ENCODE measurements at regions not wholly inside any gene's neighbourhood (a gene's known extent, or its start where the extent isn't known, plus 50 kb on each side); places are given as distances from the start of the nearest gene placed in this dataset.

- in situ Hi-C loops (cut with HindIII; ENCODE audit: extremely low pct_ligation_motif_present, low pct_unique_long_range_greater_than_20kb) (no loop called here), intact Hi-C loops (cut with micrococcal nuclease; ENCODE audit: unreplicated experiment) (no loop called here)
- H3K36me3 ChIP-seq (replicated peaks in 1 of 2; ENCODE audit: control insufficient read depth in 1 of 2, insufficient read depth in 2 of 2, low read length in 2 of 2): no peaks in the 10 kb centered on the region
- no peak overlapping the region for H3K27ac ChIP-seq (ENCODE audit: extremely low read length, insufficient read depth, low read length)
- WGBS (ENCODE audit: low lambda C conversion rate): 2% methylated on average over 1 of the region's 1 CpG
- H2AFZ ChIP-seq (ENCODE audit: low read length): no peak overlapping the region
- H3K79me2 ChIP-seq (ENCODE audit: insufficient read depth, low read length): no peaks in the 10 kb centered on the region
- no peaks in the 10 kb centered on the region for H4K20me1 ChIP-seq (ENCODE audit: insufficient read depth, low read length)
- ChIA-PET POLR2A (no interaction called here), CTCF (ENCODE audit: low intra/inter-chr PET ratio, low total read pairs) (no interaction called here)
- BruUV-seq (replicated peaks): no TSS peak
- H3K27me3 ChIP-seq (ENCODE audit: control insufficient read depth in 1 of 2, insufficient read depth in 2 of 2, low read length in 2 of 2): no peaks in the 10 kb centered on the region
- no peak overlapping the region for H3K4me2 ChIP-seq (ENCODE audit: low read depth, low read length)
- no peaks in the 10 kb centered on the region for H3K4me1 ChIP-seq (ENCODE audit: insufficient read depth, low read length)
- H3K4me3 ChIP-seq (replicated peaks in 1 of 3; ENCODE audit: insufficient read depth in 1 of 3, low read depth in 2 of 3, low read length in 3 of 3): no peak overlapping the region
- TF ChIP-seq HOXA5 (CRISPR knock-in tag; IDR thresholded peaks at IDR 0.05): no peak
- peak; percentile 63; the same call in 1 of the 2 replicates for TF ChIP-seq ZNF160 (CRISPR knock-in tag; IDR thresholded peaks at IDR 0.05)
- TF ChIP-seq SOX13 (IDR thresholded peaks at IDR 0.05): no peak
- no peak for TF ChIP-seq SOX13 (CRISPR knock-in tag; conservative IDR thresholded peaks at IDR 0.05 in 1 of 2, IDR thresholded peaks at IDR 0.05 in 1 of 2)
- no peak for TF ChIP-seq ZNF253 (CRISPR knock-in tag; IDR thresholded peaks at IDR 0.05; ENCODE audit: borderline replicate concordance)
- TF ChIP-seq IRF1 (CRISPR knock-in tag; IDR thresholded peaks at IDR 0.05; ENCODE audit: low read depth): no peak
- H3K9me3 ChIP-seq (ENCODE audit: low read length): peaks cover 84% of the 10 kb centered on the region
- no peak for FAIRE-seq
- no peak for DNase-seq (ENCODE audit: low spot score)
- no peak for ATAC-seq
- no peak overlapping the region for H3K9ac ChIP-seq (ENCODE audit: insufficient read depth, low read depth, low read length)
These were observed 671.8 kb upstream of the SLC39A10 start for GRCh38 chr2:194985258-194985657.

- CTCF ChIA-PET (ENCODE audit: low intra/inter-chr PET ratio, low total read pairs): no interaction called here
- H3K9ac ChIP-seq (ENCODE audit: insufficient read depth, low read depth, low read length): no peak overlapping the region
- ATAC-seq: no peak
- intact Hi-C loops (cut with micrococcal nuclease; ENCODE audit: unreplicated experiment) (no loop called here), in situ Hi-C loops (cut with HindIII; ENCODE audit: extremely low pct_ligation_motif_present, low pct_unique_long_range_greater_than_20kb) (no loop called here)
- H3K4me3 ChIP-seq (replicated peaks in 1 of 3; ENCODE audit: insufficient read depth in 1 of 3, low read depth in 2 of 3, low read length in 3 of 3): no peak overlapping the region
- H3K36me3 ChIP-seq (replicated peaks in 1 of 2; ENCODE audit: control insufficient read depth in 1 of 2, insufficient read depth in 2 of 2, low read length in 2 of 2): no peaks in the 10 kb centered on the region
- POLR2A ChIA-PET: no interaction called here
- peaks cover 38% of the 10 kb centered on the region for H3K9me3 ChIP-seq (ENCODE audit: low read length)
- 5% methylated on average over 4 of the region's 4 CpGs for WGBS (ENCODE audit: low lambda C conversion rate)
- no peak overlapping the region for H3K4me2 ChIP-seq (ENCODE audit: low read depth, low read length)
- no peak for DNase-seq (ENCODE audit: low spot score)
- no peak overlapping the region for H3K27ac ChIP-seq (ENCODE audit: extremely low read length, insufficient read depth, low read length)
- no TSS peak for BruUV-seq (replicated peaks)
- no peaks in the 10 kb centered on the region for H3K79me2 ChIP-seq (ENCODE audit: insufficient read depth, low read length)
- no peaks in the 10 kb centered on the region for H4K20me1 ChIP-seq (ENCODE audit: insufficient read depth, low read length)
- FAIRE-seq: no peak
- H3K4me1 ChIP-seq (ENCODE audit: insufficient read depth, low read length): no peaks in the 10 kb centered on the region
- H3K27me3 ChIP-seq (ENCODE audit: control insufficient read depth in 1 of 2, insufficient read depth in 2 of 2, low read length in 2 of 2): no peaks in the 10 kb centered on the region
- no peak overlapping the region for H2AFZ ChIP-seq (ENCODE audit: low read length)
- TF ChIP-seq ZNF34 (CRISPR knock-in tag; IDR thresholded peaks at IDR 0.05; ENCODE audit: borderline replicate concordance) (no peak), ZNF614 (CRISPR knock-in tag; IDR thresholded peaks at IDR 0.05; ENCODE audit: borderline replicate concordance) (no peak), MBNL3 (CRISPR knock-in tag; conservative IDR thresholded peaks at IDR 0.05) (no peak), SCMH1 (CRISPR knock-in tag; IDR thresholded peaks at IDR 0.05; ENCODE audit: borderline replicate concordance) (no peak), GPBP1L1 (CRISPR knock-in tag; IDR thresholded peaks at IDR 0.05) (no peak), ZEB1 (IDR thresholded peaks at IDR 0.05; ENCODE audit: insufficient replicate concordance, low read depth) (no peak)
- TF ChIP-seq, protein P1, sequence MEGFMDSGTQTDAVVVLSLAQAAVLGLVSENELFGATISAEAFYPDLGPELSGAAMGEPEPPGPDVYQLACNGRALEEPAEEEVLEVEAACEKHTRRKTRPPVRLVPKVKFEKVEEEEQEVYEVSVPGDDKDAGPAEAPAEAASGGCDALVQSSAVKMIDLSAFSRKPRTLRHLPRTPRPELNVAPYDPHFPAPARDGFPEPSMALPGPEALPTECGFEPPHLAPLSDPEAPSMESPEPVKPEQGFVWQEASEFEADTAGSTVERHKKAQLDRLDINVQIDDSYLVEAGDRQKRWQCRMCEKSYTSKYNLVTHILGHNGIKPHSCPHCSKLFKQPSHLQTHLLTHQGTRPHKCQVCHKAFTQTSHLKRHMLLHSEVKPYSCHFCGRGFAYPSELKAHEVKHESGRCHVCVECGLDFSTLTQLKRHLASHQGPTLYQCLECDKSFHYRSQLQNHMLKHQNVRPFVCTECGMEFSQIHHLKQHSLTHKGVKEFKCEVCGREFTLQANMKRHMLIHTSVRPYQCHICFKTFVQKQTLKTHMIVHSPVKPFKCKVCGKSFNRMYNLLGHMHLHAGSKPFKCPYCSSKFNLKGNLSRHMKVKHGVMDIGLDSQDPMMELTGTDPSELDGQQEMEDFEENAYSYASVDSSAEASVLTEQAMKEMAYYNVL (CRISPR knock-in tag; IDR thresholded peaks at IDR 0.05; ENCODE audit: borderline replicate concordance): no peak
These were observed 694.8 kb upstream of the SLC39A10 start for GRCh38 chr2:194962254-194962653.
